ENCODE measurements at regions not wholly inside any gene's neighbourhood (a gene's known extent, or its start where the extent isn't known, plus 50 kb on each side); places are given as distances from the start of the nearest gene placed in this dataset.
"Not testable (repeated sequence)": the region's sequence is repeated elsewhere in the genome, so short reads cannot be mapped to it uniquely, and the experiment has no call there.

DNA sequence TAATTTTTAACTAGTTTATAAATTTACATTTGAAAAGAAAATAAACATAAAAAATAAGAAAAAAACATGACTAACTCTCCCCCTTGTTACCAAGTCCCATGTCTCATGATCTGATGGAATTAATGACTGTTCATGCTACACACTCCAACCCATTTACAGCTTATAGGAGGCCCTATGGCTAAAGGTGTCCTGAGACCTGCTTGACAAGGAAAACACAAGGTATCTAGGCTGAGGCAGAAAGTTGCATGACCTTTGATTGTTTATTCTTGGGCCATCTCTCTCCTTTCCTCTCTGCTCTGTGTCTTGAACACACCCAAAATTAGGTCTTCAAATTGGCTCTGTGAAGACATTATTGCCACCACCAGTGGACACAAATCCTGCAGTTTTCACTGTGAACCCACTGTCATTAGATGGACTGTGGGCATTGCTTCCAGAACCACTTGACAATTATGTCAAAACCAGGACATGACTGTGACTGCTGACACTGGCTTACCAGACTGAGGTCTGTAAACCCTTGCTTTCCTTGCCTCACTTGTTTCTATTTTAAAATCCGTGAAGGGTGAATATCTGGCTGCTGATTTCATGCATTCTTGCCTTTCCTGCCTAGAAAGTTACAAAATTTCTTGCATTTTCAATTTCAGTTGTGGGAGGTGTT lies 386.5 kb upstream of the SPRY2 start:
- no peak for DNase-seq

DNA sequence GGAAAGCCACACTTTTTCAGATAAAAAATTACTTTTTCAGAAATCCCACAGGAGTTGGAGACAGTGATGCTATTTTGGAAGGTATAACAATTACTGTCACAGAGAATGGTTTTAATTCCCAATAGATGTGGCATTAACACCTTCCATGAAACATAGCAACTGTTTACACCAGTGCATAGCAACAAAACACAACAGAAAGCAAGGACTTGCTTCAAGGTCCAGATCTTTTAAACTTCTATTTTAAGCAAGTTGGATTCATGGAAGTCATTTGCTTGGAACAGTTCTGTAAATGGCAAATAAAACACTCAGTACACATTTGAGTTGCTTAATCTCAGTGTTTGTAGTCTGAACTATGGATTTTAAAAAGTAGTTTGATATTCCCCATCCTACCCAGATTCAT lies 385.9 kb upstream of the SPRY2 start:
- no peak for DNase-seq

DNA sequence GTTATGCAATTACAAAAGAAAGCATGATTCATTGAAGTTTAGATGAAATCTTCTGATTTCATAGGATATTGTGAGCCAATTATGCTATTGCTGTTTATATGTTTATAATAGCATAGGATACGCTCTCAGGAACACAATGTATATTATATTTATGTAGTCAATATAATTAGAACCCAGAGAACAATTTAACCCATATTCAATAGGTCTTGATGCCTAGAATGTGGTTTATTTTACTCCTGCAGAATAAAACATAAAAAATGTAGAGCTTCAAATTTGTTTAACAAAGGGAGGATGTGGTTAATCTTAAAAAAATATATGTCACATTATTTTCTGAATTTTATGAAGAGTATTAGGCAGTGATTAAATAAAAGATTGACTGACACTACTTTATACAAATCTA lies 380.8 kb upstream of the SPRY2 start:
- DNase-seq = no peak

DNA sequence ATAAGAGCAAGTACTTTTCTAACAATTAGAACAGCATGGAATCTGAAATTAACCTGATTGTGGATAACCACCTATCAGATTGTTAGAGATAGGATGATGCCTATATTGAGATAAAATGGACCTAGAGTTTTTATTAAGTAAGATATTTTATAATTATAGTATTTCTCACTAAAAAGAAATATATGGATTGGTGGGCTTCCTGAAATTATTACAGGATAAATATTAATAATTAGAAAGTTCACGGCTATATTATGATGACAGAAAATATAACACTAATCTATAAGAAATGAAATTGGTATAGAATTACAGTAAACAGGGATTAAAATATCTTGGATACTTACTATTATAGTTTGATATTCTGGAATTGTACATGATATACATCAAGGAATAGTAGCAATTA lies 378.0 kb upstream of the SPRY2 start:
- no peak for DNase-seq

DNA sequence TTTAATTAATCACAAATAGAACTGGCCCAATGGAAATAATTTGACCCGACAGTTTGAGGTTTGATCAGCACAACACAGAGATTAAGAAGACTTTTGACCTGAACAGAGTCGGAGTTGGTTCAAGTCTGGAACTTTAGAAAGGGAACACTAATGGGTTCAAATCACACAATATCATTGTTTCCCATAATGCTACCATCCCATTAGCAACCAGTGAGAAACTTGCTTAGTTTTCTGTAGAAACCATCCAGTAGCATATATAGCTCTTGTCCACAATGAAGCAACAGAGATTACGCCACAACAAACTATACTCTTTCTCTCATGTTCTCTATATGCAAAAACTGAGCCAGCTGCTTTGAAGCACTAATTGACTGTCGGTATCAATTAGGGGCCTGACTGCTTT lies 376.9 kb upstream of the SPRY2 start:
- DNase-seq = no peak

DNA sequence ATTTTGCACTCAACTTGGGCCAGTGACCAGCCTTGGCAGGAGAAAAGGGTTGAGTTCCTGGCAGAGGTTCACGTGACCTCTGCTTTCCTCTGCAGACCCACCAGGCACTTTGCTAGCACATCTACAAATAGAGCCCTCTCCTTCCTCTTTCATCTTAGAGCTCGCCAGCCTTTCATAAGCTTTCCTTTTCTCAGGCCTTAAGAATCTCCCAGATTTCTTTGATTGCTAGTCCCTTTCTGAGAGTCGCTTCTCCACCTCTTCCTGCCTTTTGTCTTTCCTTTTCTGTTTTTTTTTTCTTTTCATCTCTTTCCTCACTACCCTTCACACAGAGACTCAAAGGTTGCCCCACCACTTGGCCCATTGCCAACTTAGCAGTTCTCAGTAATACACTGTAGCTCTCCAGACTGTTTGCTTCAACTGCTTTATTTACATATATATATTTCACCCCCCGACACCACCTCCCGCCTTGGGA lies 375.7 kb upstream of the SPRY2 start:
- DNase-seq = no peak

DNA sequence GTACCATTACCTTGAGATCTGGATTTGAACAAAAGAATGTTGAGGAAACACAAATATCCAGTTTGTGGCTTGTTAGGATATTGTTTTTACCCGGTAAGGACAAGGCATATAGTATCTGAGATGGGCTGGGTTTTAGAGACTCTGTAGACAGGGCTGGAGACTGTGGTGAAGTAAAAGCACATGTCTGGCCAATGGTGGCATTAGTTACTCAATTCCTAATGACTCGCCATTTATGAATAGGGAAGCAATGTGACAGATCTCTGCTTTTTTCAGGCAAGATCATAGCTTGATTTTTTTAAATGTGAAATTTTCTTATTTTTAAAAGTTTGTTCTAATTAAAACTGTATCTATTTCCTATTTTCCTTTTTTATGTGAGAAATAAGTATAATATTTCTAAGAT lies 371.1 kb upstream of the SPRY2 start:
- DNase-seq = no peak

DNA sequence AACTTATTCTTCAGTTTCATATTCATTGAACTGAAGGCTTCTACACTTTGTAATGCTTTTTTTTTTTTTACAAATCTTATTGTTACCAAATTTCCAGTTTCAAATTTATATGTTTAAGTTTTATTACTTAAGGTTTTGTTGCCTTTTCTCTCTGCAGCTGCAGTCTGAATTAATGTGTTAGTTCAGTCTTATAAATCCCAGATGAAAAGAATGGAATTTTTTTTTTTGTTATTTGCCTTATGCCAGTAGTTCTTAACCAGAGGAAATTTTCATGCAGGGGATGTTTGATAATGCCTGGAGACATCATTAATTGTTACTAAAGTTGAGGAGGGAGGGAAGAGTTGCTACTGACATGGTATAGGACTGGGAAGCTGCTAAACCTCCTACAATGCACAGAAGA lies 367.9 kb upstream of the SPRY2 start:
- DNase-seq = no peak

DNA sequence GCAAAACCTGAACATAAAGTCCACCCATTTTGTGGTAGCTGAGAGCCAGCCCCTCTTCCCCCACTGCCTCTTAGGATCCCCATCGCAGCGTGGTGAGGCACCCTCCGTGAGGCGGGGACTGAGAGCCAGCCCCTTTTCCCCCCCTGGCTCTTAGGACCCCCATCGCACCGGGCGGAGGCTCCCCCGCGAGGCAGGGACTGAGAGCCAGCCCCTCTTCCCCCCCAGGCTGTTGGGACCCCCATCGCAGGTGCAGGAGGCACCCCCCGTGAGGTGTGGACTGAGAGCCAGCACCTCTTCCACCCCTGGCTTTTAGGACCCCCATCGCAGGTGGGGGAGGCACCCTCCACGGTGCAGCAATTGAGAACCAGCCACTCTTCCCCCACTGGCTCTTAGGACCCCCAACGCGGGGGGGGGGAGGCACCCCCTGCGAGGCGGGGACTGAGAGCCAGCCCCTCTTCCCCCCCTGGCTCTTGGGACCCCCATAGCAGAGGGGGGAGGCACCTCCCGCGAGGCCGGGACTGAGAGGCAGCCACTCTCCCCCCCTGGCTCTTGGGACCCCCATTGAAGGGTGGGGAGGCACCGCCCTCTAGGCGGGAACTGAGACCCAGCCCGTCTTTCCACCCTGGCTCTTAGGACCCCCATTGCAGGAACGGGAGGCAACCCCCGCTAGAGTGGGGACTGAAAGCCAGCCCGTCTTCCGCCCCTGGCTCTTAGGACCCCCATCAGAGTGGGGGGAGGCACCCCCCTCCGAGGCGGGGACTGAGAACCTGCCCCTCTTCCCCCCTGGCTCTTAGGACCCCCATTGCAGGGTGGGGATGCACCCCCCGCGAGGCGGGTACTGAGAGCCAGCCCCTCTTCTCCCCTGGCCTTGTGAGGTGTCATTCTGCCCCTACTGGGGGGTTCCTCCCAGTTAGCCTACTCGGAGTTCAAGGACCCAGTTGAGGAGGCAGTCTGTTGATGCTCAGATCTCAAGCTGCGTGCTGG lies 366.4 kb upstream of the SPRY2 start:
- DNase-seq = no peak

DNA sequence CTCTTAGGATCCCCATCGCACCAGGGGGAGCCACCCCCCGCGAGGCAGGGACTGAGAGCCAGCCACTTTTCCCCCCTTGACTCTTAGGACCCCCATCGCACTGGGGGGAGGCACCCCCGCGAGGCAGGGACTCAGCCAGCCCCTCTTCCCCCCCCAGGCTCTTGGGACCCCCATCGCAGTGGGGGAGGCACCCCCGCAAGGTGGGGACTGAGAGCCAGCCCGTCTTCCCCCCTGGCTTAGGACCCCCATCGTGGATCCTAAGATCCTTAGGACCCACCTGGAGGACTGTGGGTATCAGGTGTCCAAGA lies 365.2 kb upstream of the SPRY2 start:
- DNase-seq = no peak

DNA sequence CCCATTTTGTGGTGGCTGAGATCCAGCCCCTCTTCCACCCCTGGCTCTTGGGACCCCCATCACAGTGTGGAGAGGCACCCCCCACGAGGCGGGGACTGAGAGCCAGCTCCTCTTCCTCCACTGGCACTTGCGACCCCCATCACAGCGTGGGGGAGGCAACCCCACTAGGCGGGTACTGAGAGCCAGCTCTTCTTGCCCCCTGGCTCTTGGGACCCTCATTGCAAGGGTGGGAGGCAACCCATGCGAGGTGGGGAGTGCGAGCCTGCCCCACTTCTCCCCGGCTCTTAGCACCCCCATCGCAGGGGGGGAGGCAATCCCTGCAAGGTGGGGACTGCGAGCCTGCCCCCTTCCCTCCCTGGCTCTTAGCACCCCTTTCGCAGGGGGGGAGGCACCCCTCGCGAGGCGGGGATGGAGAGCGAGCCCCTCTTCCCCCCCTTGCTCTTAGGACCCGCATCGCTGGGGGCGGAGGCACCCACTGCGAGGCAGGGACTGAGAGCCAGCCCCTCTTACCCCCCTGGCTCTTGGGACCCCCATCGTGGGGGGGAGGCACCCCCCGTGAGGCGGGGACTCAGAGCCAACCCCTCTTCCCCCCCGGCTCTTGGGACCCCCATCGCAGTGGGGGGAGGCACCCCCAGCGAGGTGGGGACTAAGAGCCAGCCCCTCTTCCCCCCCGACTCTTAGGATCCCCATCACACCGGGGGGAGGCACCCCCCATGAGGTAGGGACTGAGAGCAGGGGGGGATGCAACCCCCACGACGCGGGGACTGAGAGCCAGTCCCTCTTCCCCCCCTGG lies 364.6 kb upstream of the SPRY2 start:
- no peak for DNase-seq

DNA sequence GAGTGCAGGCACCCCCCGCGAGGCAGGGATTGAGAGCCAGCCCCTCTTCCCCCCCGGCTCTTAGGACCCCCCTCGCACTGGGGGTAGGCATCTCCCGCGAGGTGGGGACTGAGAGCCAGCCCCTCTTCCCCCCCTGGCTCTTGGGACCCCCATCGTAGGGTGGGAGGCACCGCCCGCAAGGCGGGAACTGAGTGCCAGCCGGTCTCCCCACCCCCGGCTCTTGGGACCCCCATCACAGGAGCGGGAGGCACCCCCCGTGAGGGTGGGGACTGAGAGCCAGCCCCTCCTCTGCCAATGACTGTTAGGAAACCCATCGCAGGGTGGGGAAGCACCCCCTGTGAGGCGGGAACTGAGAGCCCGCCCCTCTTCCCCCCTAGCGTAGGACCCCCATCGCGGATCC lies 363.4 kb upstream of the SPRY2 start:
- DNase-seq = no peak

DNA sequence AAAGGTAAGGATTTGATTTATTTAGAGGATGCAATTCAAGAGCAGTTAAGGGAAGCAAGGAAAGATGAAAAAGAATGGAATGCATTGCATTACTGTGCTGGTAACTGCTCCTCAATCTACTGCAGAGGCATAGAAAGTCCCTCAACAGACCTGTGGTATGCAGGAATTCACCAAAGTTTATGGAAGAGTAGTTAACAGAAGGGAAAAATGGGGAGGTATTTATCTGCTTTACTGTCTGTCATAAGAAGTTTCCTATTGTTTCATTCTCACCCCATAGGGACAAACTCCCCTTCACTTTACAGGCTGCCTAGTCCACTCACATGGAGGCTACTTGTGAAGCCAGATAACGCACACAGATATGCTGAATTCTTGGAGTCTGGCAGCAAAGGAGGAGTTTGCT lies 354.9 kb upstream of the SPRY2 start:
- DNase-seq = no peak

DNA sequence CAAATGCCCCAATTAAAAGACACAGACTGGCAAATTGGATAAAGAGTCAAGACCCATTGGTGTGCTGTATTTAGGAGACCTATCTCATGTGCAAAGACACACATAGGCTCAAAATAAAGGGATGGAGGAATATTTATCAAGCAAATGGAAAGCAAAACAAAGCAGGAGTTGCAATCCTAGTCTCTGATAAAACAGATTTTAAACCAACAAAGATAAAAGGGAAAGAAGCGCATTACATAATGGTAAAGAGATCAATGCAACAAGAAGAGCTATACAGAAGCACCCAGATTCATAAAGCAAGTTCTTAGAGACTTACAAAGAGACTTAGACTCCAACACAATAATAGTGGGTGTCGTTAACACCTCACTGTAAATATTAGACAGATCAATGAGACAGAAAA lies 350.9 kb upstream of the SPRY2 start:
- not testable (repeated sequence) for DNase-seq

DNA sequence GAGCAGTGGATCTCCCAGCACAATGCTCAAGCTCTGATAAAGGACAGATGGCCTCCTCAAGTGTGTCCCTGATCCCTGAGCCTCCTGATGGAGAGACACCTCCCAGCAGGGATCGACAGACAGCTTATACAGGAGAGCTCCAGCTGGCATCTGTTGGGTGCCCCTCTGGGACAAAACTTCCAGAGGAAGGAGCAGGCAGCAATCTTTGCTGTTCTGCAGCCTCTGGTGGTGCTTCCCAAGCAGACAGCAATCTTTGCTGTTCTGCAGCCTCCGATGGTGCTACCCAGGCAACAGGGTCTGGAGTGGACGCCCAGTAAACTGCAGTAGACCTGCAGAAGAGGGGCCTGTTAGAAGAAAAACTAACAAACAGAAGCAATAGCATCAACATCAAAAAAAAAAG lies 349.3 kb upstream of the SPRY2 start:
- no peak for DNase-seq

DNA sequence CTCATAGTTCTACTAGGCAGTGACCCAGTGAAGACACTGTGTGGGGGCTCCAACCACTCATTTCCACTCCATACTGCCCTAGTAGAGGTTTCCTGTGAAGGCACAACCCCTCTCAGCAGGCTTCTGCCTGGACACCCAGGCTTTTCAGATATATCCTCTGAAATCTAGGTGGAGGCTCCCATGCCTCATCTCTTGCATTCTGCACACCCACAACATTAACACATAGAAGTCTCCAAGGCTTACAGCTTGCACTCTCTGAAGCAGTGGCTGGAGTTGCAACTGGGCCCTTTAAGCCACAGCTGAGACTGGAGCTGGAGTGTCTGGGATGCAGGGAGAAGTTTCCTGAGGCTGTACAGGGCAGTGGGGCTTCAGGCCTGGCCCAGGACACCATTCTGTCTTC lies 347.7 kb upstream of the SPRY2 start:
- no peak for DNase-seq

DNA sequence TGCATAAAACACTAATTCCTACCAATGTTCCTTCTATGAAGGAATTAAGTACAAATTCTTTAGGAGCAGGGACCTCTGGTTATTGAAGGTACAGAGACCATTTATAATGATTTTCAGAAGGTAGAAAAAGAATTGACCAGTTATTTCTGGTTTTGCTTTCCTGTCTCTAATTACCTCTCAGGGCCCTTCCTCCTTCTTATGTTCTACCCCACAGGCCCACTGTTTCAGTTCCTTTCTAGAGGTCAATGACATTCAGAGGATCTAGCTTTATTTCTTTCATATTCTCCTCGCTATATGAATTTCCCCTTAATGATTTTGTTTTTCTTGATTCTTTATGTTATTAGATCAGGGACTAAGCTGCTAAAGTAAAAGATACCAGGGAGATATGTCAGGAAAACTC lies 345.0 kb upstream of the SPRY2 start:
- DNase-seq = no peak

DNA sequence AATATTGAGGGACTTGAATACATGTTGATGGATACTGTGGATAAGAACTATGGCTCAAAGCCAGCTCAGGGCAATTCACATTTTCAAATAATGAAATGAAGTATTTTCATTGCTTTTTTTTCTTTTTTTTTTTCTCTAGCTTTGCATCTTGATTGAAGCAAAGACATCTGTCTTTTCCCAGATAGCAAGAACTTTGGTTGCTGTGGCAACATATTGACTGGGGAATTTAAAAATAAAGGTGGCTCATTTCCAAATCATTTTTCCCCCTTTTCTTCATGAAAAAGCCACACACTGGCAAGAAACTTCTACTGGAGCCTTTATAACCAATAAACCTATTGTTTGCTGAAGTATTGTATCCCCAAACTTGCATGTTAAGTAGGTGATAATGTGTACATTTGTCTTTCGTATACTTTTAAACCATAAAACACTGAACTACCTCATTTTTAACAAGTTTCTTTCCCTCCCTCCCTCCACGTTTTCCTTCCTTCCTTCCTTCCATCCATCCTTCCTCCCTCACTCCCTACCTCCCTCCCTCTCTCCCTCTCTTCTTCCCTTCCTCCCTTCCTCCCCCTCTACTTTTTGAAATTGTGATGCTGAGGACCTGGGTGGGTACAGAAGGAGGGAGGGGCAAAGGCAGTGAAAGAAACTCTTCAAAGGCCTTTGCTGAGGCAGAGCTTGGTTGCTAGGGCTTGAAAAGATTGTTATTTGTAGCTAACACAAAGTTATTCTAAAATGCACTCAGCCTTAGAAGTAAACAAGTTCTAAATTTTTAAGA lies 343.5 kb upstream of the SPRY2 start:
- DNase-seq = no peak

DNA sequence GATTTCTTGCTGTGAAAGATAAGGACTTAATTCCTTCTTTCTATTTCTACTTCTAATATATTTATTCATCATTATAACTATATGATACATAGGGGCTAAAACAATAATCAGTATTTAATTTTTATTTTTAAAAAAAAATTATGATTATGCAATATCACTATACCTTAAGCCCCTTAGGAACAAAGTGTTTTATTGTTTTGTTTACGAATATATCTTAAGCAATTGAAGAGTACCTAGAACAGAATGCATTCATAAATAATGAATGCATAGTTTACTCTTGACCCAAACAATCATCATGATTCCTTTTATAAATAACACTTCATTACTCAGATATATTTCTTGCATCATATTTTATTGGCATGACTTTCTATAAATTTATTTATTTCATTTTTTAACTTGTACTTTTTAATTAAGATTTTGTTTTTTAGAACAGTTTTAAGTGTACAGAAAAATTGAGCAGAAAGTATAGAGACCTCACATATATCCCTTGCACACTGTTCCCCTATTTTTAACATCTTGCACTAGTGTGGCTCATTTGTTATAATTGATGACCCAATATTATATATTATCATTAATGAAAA lies 339.9 kb upstream of the SPRY2 start:
- DNase-seq = no peak

DNA sequence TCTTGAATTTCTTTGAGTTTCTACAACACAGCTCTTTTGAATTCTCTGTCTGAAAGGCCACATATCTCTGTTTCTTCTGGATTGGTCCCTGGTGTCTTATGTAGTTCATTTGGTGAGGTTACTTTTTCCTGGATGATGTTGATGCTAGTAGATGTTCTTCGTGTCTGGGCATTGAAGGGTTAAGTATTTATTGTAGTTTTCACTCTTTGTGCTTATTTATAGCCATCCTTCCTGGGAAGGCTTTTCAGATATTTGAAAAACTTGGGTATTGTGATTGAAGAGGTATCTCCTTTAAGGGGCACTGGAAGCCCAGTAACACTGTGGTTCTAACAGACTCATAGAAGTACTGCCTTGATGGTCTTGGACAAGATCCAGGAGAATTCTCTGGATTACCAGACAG lies 338.5 kb upstream of the SPRY2 start:
- DNase-seq = no peak

DNA sequence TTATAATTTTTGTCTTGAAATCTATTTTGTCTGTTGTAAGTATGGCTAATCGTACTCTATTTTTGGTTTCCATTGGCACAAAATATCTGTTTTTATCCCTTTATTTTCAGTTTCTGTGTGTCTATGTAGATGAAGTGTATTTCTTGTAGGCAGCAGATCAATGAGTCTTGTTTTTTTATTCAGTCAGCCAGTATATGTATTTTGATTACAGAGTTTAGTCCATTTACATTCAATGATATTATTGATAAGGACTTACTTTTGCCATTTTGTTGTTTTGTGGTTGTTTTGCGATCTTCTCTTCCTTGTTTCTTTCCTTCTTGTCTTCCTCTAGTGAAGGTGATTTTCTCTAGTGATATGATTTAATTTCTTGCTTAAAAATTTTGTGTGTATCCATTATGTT lies 336.3 kb upstream of the SPRY2 start:
- no peak for DNase-seq

DNA sequence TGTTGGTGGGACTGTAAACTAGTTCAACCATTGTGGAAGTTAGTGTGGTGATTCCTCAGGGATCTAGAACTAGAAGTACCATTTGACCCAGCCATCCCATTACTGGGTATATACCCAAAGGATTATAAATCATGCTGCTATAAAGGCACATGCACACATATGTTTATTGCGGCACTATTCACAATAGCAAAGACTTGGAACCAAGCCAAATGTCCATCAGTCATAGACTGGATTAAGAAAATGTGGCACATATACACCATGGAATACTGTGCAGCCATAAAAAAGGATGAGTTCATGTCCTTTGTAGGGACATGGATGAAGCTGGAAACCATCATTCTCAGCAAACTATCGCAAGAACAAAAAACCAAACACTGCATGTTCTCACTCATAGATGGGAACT lies 334.5 kb upstream of the SPRY2 start:
- not testable (repeated sequence) for DNase-seq

All from activated gamma-delta T cell (primary cell).